Ovary (tissue), 7 donors: ENCODE measurements at regions not wholly inside any gene's neighbourhood (a gene's known extent, or its start where the extent isn't known, plus 50 kb on each side); places are given as distances from the start of the nearest gene placed in this dataset.

ENCODE experiments used
- DNase-seq, 5 donors: peaks; one replicate each; pipeline ENCODE4 v3.0.0-alpha.2; 2019 to 2020
- H3K27ac ChIP-seq, 2 donors: fragments of 200-600 bp; one replicate each; pipeline versions ENCODE4 v1.5.1 to v1.8.0; 2019 to 2022
- H3K27me3 ChIP-seq: fragments of 200-600 bp; one replicate; pipeline ENCODE4 v1.8.0; 2022
- H3K36me3 ChIP-seq: fragments of 200-600 bp; sonication (generic); one replicate; pipeline ENCODE4 v1.5.1; 2019
- H3K4me1 ChIP-seq: one replicate; pipeline ENCODE4 v1.8.1; 2013; ENCODE audit warnings: mild to moderate bottlenecking, moderate library complexity; ENCODE audit not compliant: insufficient read depth
- H3K4me3 ChIP-seq: fragments of 200-600 bp; sonication (generic); one replicate; pipeline ENCODE4 v1.5.1; 2017
- H3K9me3 ChIP-seq, 2 donors: fragments of 200-600 bp in 1 of 2; sonication (generic) in 1 of 2; one replicate each; pipeline versions ENCODE4 v1.5.1 to v1.8.1; 2013 to 2019; ENCODE audit warnings: mild to moderate bottlenecking in 1 of 2, moderate library complexity in 1 of 2
- CTCF ChIP-seq, 3 donors: fragments of 450-650 bp in 2 of 3; fragments of 200-600 bp in 1 of 3; IDR thresholded peaks; one replicate each; pipeline versions ENCODE4 v1.5.1 to v1.8.0; 2016 to 2022; ENCODE audit warnings: antibody characterized with exemption in 3 of 3, mild to moderate bottlenecking in 1 of 3
- EP300 ChIP-seq: sonication (generic); formaldehyde crosslinking; IDR thresholded peaks from one replicate; pipeline ENCODE4 v1.6.1; 2017; ENCODE audit warnings: antibody characterized with exemption
- POLR2A ChIP-seq: fragments of 450-650 bp; IDR thresholded peaks from one replicate; pipeline ENCODE4 v1.6.1; 2017; ENCODE audit warnings: antibody characterized with exemption, mild to moderate bottlenecking, moderate library complexity
- WGBS, 3 donors: extraction: QIAGEN DNeasy Blood & Tissue Kit in 1 of 3; methylation state at CpG; one replicate each; pipeline versions ENCODE4 v1.1.5 to v1.1.7; 2013 to 2017; 5-methylcytosine and 5-hydroxymethylcytosine counted together
- intact Hi-C, 4 donors: fragments of 100-400 bp; cut with DNase I; formaldehyde crosslinking; loops; one replicate each; pipeline versions ENCODE4 v1.11.0 to v1.15.1; 2022 to 2023
- donor health status: DM: no; HTN: no; CAD: no; lungs with moderate emphysema.
- donor health status: DM: no; HTN: no; CAD: no.
- donor health status: Bipolar disorder and iron deficiency.
- donor health status: DM: no; HTN: no; CAD: no.
- donor health status: DM: yes; HTN: yes; CAD: no.

- TF ChIP-seq CTCF (IDR thresholded peaks at IDR 0.05), result no peak
- no peak for TF ChIP-seq EP300
- TF ChIP-seq POLR2A, result no peak
Measured at GRCh38 chr6:9657994-9658393, 756.9 kb downstream of the TFAP2A start.

GRCh38 chr6:9647599-9647998 is 767.3 kb downstream of the TFAP2A start:
- WGBS, 3 donors, result 10 to 23% (median 20%) methylated on average over 1 of the region's 1 CpG
- no peak for DNase-seq
- no peaks in the 10 kb centered on the region for H3K27me3 ChIP-seq
- H3K4me1 ChIP-seq, result no peaks in the 10 kb centered on the region
- no peaks in the 10 kb centered on the region for H3K9me3 ChIP-seq
- intact Hi-C loops, result no loop called here
- no peak overlapping the region for H3K4me3 ChIP-seq
- no peak overlapping the region for H3K27ac ChIP-seq
- no peaks in the 10 kb centered on the region for H3K36me3 ChIP-seq
- TF ChIP-seq EP300, result no peak
- no peak for TF ChIP-seq POLR2A
- no peak for TF ChIP-seq CTCF (IDR thresholded peaks at IDR 0.05)

More at GRCh38 chr6:9657994-9658393, 756.9 kb downstream of the TFAP2A start:
- no peaks in the 10 kb centered on the region for H3K9me3 ChIP-seq
- H3K4me3 ChIP-seq, result no peak overlapping the region
- 86 to 96% (median 92%) methylated on average over 1 of the region's 1 CpG for WGBS, 3 donors
- no peaks in the 10 kb centered on the region for H3K4me1 ChIP-seq
- intact Hi-C loops, result no loop called here
- no peak for DNase-seq
- no peaks in the 10 kb centered on the region for H3K27me3 ChIP-seq
- H3K36me3 ChIP-seq, result no peaks in the 10 kb centered on the region
- H3K27ac ChIP-seq, result no peak overlapping the region

- TF ChIP-seq CTCF (IDR thresholded peaks at IDR 0.05) (no peak), POLR2A (no peak), EP300 (no peak)
- intact Hi-C loops, result no loop called here
- DNase-seq, result no peak
- no peak overlapping the region for H3K4me3 ChIP-seq
- H3K36me3 ChIP-seq, result no peaks in the 10 kb centered on the region
- no peaks in the 10 kb centered on the region for H3K9me3 ChIP-seq
- no peaks in the 10 kb centered on the region for H3K27me3 ChIP-seq
- H3K27ac ChIP-seq, result no peak overlapping the region
- no peaks in the 10 kb centered on the region for H3K4me1 ChIP-seq
Measured at GRCh38 chr6:9647071-9647445, 767.8 kb downstream of the TFAP2A start.

DNA sequence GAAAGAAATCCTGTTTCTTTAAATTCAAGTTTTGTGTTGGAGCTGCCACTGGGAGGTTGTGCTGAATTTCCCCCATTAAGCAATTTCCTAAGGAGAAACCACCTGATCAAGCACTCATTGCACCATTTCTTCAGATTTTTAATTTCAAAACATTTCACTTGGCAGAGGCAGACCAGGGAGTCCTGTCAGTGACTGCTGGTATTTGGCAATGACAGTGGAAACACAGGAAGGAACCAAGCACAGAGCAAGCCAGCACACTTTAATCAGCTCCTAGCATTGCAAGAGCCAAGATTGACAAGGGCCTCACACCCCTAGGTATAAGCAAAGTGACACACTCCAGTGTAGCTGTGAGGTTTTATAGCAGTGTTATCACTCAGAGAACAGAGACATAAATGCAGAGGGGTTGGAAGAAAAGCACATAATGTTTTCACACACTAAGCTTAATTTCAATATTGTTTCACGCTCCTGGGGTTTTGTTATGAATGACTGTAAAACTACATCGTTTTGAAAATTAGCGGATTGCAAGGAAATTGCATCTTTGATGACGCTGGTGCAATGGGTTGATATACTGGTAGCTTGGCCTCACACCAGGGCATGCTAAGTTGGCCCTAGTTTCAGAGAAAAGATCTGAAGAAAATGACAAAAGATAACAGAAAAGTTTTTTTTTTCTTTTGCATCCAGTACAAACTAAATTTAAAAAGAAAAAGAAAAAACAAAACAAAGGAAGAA is 768.4 kb downstream of the TFAP2A start:
- Histone ChIP-seq H3K4me1 (no peaks in the 10 kb centered on the region), H3K4me3 (no peak overlapping the region), H3K36me3 (no peaks in the 10 kb centered on the region), H3K27me3 (no peaks in the 10 kb centered on the region), H3K27ac (no peak overlapping the region), H3K9me3 (no peaks in the 10 kb centered on the region)
- intact Hi-C loops, result no loop called here
- TF ChIP-seq POLR2A (no peak), EP300 (no peak), CTCF (IDR thresholded peaks at IDR 0.05) (no peak)
- 52 to 58% (median 54%) methylated on average over 4 of the region's 4 CpGs for WGBS, 3 donors
- no peak for DNase-seq
